ENCODE measurements at regions not wholly inside any gene's neighbourhood (a gene's known extent, or its start where the extent isn't known, plus 50 kb on each side); places are given as distances from the start of the nearest gene placed in this dataset.

GRCh38 chr1:55334160-55334559 lies 119.0 kb upstream of the USP24 start:
- BruUV-seq (replicated peaks), result no TSS peak
- Histone ChIP-seq H3K27ac (ENCODE audit: extremely low read length, insufficient read depth, low read length) (no peak overlapping the region), H3K9me3 (ENCODE audit: low read length) (no peaks in the 10 kb centered on the region), H3K9ac (ENCODE audit: insufficient read depth, low read depth, low read length) (no peak overlapping the region), H3K4me1 (ENCODE audit: insufficient read depth, low read length) (peaks cover 16% of the 10 kb centered on the region), H3K27me3 (ENCODE audit: control insufficient read depth in 1 of 2, insufficient read depth in 2 of 2, low read length in 2 of 2) (peaks cover 0 to 11% of the 10 kb centered on the region in 2 experiments; a peak in 3 of 5 replicates), H3K4me2 (ENCODE audit: low read depth, low read length) (no peak overlapping the region), H3K36me3 (replicated peaks in 1 of 2; ENCODE audit: control insufficient read depth in 1 of 2, insufficient read depth in 2 of 2, low read length in 2 of 2) (no peaks in the 10 kb centered on the region), H2AFZ (ENCODE audit: low read length) (no peak overlapping the region), H3K4me3 (replicated peaks in 1 of 3; ENCODE audit: insufficient read depth in 1 of 3, low read depth in 2 of 3, low read length in 3 of 3) (no peak overlapping the region), H3K79me2 (ENCODE audit: insufficient read depth, low read length) (no peaks in the 10 kb centered on the region), H4K20me1 (ENCODE audit: insufficient read depth, low read length) (no peaks in the 10 kb centered on the region)
- intact Hi-C loops (cut with micrococcal nuclease; ENCODE audit: unreplicated experiment) (no loop called here), in situ Hi-C loops (cut with HindIII; ENCODE audit: extremely low pct_ligation_motif_present, low pct_unique_long_range_greater_than_20kb) (no loop called here)
- ChIA-PET CTCF (ENCODE audit: low intra/inter-chr PET ratio, low total read pairs) (no interaction called here), POLR2A (no interaction called here)
- FAIRE-seq, result no peak
- 61% methylated on average over 3 of the region's 3 CpGs for WGBS (ENCODE audit: low lambda C conversion rate)
- no peak for ATAC-seq
- TF ChIP-seq MEF2D (CRISPR knock-in tag; IDR thresholded peaks at IDR 0.05), result no peak
- no peak for TF ChIP-seq TCF7L2 (IDR thresholded peaks at IDR 0.05; ENCODE audit: low read depth, low read length)
- no peak for TF ChIP-seq ZBTB10 (CRISPR knock-in tag; IDR thresholded peaks at IDR 0.05; ENCODE audit: borderline replicate concordance)
- no peak for TF ChIP-seq BHLHE40 (IDR thresholded peaks at IDR 0.05; ENCODE audit: low read length)
- TF ChIP-seq ZNF670 (CRISPR knock-in tag; IDR thresholded peaks at IDR 0.05; ENCODE audit: borderline replicate concordance), result no peak
- TF ChIP-seq ZNF224 (CRISPR knock-in tag; IDR thresholded peaks at IDR 0.05), result no peak
- no peak for TF ChIP-seq TFAP4 (IDR thresholded peaks at IDR 0.05; ENCODE audit: borderline replicate concordance, low read depth)
- no peak for TF ChIP-seq ZNF552 (CRISPR knock-in tag; IDR thresholded peaks at IDR 0.05; ENCODE audit: borderline replicate concordance)
- no peak for TF ChIP-seq REST (IDR thresholded peaks at IDR 0.05; ENCODE audit: borderline replicate concordance in 1 of 2, low read depth in 1 of 2, low read length in 2 of 2)
- DNase-seq (ENCODE audit: low spot score), result no peak
